Fibroblast of lung (primary cell): ENCODE measurements at regions not wholly inside any gene's neighbourhood (a gene's known extent, or its start where the extent isn't known, plus 50 kb on each side); places are given as distances from the start of the nearest gene placed in this dataset.

Experiments
- DNase-seq, 2 donors: peaks; one replicate each; pipeline versions ENCODE4 v3.0.0 to v3.0.0-alpha.2; 2010; ENCODE audit warnings: low read depth in 2 of 2
- H2AFZ ChIP-seq: 2 replicates; pipeline ENCODE4 v1.5.1; 2012; ENCODE audit warnings: low read length, control low read depth, inconsistent platforms
- H3K27ac ChIP-seq: 2 replicates; pipeline ENCODE4 v1.5.1; 2011; ENCODE audit warnings: low read length, control low read depth; ENCODE audit not compliant: insufficient read depth
- H3K27me3 ChIP-seq: 2 replicates; pipeline ENCODE4 v1.5.1; 2011; ENCODE audit warnings: mild to moderate bottlenecking, low read length; ENCODE audit not compliant: control insufficient read depth, insufficient read depth
- H3K36me3 ChIP-seq: 2 replicates; pipeline ENCODE4 v1.5.1; 2011; ENCODE audit warnings: low read length; ENCODE audit not compliant: control insufficient read depth, insufficient read depth
- H3K4me1 ChIP-seq: 2 replicates; pipeline ENCODE4 v1.5.1; 2011; ENCODE audit warnings: low read length; ENCODE audit not compliant: control insufficient read depth, insufficient read depth; ENCODE audit errors: extremely low read depth
- H3K4me2 ChIP-seq: 2 replicates; pipeline ENCODE4 v1.5.1; 2011; ENCODE audit warnings: low read length, control low read depth; ENCODE audit not compliant: insufficient read depth; ENCODE audit errors: extremely low read depth
- H3K4me3 ChIP-seq, 4 experiments: fragments of 200-600 bp in 1 of 4; sonication (generic) in 1 of 4; replicated peaks in 1 of 4; 2 replicates each; pipeline ENCODE4 v1.5.1; 2011 to 2016; ENCODE audit warnings: low read length in 4 of 4, low read depth in 3 of 4, mild to moderate bottlenecking in 3 of 4, control low read depth in 2 of 4, inconsistent platforms in 1 of 4, mixed read lengths in 1 of 4; ENCODE audit not compliant: insufficient read depth in 1 of 4; ENCODE audit errors: control extremely low read depth in 1 of 4
- H3K79me2 ChIP-seq: 2 replicates; pipeline ENCODE4 v1.5.1; 2012; ENCODE audit warnings: mild to moderate bottlenecking, low read length, inconsistent platforms; ENCODE audit not compliant: control insufficient read depth, insufficient read depth
- H3K9ac ChIP-seq: 2 replicates; pipeline ENCODE4 v1.5.1; 2011; ENCODE audit warnings: mild to moderate bottlenecking, low read length, control low read depth; ENCODE audit not compliant: insufficient read depth
- H3K9me3 ChIP-seq: 2 replicates; pipeline ENCODE4 v1.5.1; 2012; ENCODE audit warnings: low read depth, low read length; ENCODE audit not compliant: control insufficient read depth, insufficient read depth
- H4K20me1 ChIP-seq: 2 replicates; pipeline ENCODE4 v1.5.1; 2011; ENCODE audit warnings: low read length; ENCODE audit not compliant: control insufficient read depth, insufficient read depth; ENCODE audit errors: extremely low read depth
- EZH2 ChIP-seq: IDR thresholded peaks from 2 replicates; pipeline ENCODE4 v1.5.1; 2012; ENCODE audit warnings: low read length, control low read depth, mild to moderate bottlenecking; ENCODE audit errors: missing control alignments
- TF ChIP-seq, protein P1 (sequence below), 2 donors: IDR thresholded peaks in 1 of 2; conservative IDR thresholded peaks in 1 of 2; 1 replicate in 1 of 2; 2 replicates in 1 of 2; pipeline ENCODE4 v1.5.1; 2011 to 2012; ENCODE audit warnings: low read length in 2 of 2, control low read depth in 1 of 2, inconsistent platforms in 1 of 2, low read depth in 1 of 2, mild to moderate bottlenecking in 1 of 2

DNA sequence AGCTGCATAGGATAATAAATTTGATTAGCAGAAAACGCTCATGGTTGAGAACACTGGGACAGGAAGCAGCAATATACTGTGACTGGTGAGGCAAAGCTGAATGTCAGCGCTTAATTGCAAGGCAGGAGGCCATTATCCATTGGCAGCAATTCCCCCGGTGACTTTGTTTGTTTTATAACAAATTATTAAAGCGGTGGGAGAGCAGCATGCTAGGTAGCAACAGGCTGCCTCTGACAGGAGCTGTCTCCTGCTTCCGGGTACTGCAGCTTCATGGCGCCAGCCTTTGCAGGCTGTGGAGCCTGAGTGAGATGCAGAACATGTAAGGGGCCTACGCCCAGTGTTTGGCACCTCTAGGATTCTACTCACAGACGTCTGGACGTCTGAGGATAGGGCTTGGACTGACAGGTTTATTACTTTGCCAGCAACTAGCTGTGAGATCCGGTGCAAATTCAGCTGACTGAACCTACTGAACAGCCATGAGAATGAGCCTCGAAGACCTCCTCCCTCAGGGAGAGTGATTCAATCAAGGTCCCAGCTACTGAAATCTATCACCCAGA lies 82.1 kb upstream of the SSTR1 start:
- Histone ChIP-seq H3K27ac (no peak overlapping the region), H3K4me1 (peaks cover 3% of the 10 kb centered on the region), H3K36me3 (no peaks in the 10 kb centered on the region), H3K9me3 (no peaks in the 10 kb centered on the region), H3K9ac (no peak overlapping the region), H3K27me3 (no peaks in the 10 kb centered on the region), H4K20me1 (no peaks in the 10 kb centered on the region), H3K4me3 (no peak overlapping the region), H2AFZ (no peak overlapping the region), H3K4me2 (no peak overlapping the region), H3K79me2 (no peaks in the 10 kb centered on the region)
- TF ChIP-seq EZH2: no peak
- TF ChIP-seq, protein P1, sequence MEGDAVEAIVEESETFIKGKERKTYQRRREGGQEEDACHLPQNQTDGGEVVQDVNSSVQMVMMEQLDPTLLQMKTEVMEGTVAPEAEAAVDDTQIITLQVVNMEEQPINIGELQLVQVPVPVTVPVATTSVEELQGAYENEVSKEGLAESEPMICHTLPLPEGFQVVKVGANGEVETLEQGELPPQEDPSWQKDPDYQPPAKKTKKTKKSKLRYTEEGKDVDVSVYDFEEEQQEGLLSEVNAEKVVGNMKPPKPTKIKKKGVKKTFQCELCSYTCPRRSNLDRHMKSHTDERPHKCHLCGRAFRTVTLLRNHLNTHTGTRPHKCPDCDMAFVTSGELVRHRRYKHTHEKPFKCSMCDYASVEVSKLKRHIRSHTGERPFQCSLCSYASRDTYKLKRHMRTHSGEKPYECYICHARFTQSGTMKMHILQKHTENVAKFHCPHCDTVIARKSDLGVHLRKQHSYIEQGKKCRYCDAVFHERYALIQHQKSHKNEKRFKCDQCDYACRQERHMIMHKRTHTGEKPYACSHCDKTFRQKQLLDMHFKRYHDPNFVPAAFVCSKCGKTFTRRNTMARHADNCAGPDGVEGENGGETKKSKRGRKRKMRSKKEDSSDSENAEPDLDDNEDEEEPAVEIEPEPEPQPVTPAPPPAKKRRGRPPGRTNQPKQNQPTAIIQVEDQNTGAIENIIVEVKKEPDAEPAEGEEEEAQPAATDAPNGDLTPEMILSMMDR (conservative IDR thresholded peaks at IDR 0.05 in 1 of 2, IDR thresholded peaks at IDR 0.05 in 1 of 2; ENCODE audit: low read depth in 1 of 2, low read length in 2 of 2): no peak
- no peak for DNase-seq

DNA sequence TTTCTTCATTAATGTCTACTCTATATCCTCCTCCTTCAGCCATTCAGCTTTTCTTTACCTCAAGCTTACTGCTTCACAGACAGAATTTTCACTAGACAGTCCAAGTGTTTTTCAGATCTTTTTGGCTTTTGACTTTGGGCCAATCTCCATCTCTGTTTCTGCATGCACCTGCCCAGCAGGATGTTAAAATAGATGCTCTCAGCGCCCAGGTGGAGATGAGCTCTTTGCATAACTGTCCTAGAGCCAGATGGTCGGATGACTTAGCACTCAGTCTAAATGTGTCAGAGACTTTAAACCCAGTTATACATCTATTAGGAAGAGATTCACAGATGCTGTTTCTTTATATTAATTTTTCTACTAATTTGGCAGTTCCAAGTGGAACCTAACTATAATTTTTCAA lies 80.3 kb upstream of the SSTR1 start:
- Histone ChIP-seq H3K4me2 (no peak overlapping the region), H2AFZ (no peak overlapping the region), H4K20me1 (no peaks in the 10 kb centered on the region), H3K9me3 (no peaks in the 10 kb centered on the region), H3K4me3 (no peak overlapping the region), H3K9ac (no peak overlapping the region), H3K79me2 (no peaks in the 10 kb centered on the region), H3K4me1 (no peaks in the 10 kb centered on the region), H3K27me3 (no peaks in the 10 kb centered on the region), H3K27ac (no peak overlapping the region), H3K36me3 (no peaks in the 10 kb centered on the region)
- TF ChIP-seq, protein P1 (conservative IDR thresholded peaks at IDR 0.05 in 1 of 2, IDR thresholded peaks at IDR 0.05 in 1 of 2; ENCODE audit: low read depth in 1 of 2, low read length in 2 of 2): no peak
- no peak for TF ChIP-seq EZH2
- DNase-seq: no peak

DNA sequence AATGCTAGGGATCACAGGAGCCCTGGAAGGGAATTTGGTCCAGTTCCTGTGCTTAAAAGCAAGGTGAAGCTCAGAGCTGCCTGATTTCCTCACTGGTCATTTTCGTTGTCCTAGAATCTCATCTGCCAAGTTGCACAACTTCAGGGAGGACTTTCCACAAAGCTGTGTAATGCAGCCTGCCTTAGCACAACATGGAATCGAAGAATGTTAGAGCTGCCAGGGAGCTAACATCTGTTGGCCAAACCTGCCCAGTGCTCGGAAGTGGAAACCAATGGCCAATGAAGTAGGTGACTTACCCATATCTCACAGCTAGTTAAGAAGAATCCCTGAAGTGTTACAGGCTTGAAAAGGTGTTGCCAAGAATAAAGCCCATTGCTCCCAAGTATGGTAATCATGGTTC lies 79.9 kb upstream of the SSTR1 start:
- Histone ChIP-seq H3K9me3 (no peaks in the 10 kb centered on the region), H3K36me3 (no peaks in the 10 kb centered on the region), H3K4me2 (no peak overlapping the region), H3K4me3 (no peak overlapping the region), H3K79me2 (no peaks in the 10 kb centered on the region), H3K4me1 (no peaks in the 10 kb centered on the region), H4K20me1 (no peaks in the 10 kb centered on the region), H2AFZ (no peak overlapping the region), H3K27ac (no peak overlapping the region), H3K9ac (no peak overlapping the region), H3K27me3 (no peaks in the 10 kb centered on the region)
- DNase-seq: peak in 1 of 2 donors; percentile 30
- TF ChIP-seq, protein P1 (conservative IDR thresholded peaks at IDR 0.05 in 1 of 2, IDR thresholded peaks at IDR 0.05 in 1 of 2; ENCODE audit: low read depth in 1 of 2, low read length in 2 of 2): no peak
- no peak for TF ChIP-seq EZH2
